K562 (cell line): ENCODE measurements at regions not wholly inside any gene's neighbourhood (a gene's known extent, or its start where the extent isn't known, plus 50 kb on each side); places are given as distances from the start of the nearest gene placed in this dataset.

Experiments
- BRD9 ChIP-seq: fragments of 450-650 bp; IDR thresholded peaks from 2 replicates; pipeline ENCODE4 v1.6.1; 2018; ENCODE audit warnings: low read depth; ENCODE audit not compliant: partially characterized antibody
- CREB3 ChIP-seq: fragments of 450-650 bp; conservative IDR thresholded peaks from 2 replicates; pipeline ENCODE4 v1.6.1; 2016; ENCODE audit warnings: missing genetic modification characterization, low read depth, mild to moderate bottlenecking, missing compliant biosample characterization, moderate library complexity
- E4F1 ChIP-seq: fragments of 250-450 bp; sonication (Bioruptor Pico); IDR thresholded peaks from 2 replicates; pipeline ENCODE4 v1.5.0; 2021; ENCODE audit warnings: mild to moderate bottlenecking, borderline replicate concordance
- ELF1 ChIP-seq: fragments of 200-800 bp; sonication (Bioruptor generic); IDR thresholded peaks from 2 replicates; pipeline ENCODE4 v1.6.1; 2016; ENCODE audit warnings: missing genetic modification characterization, missing compliant biosample characterization
- ERF ChIP-seq: fragments of 450-650 bp; formaldehyde crosslinking; IDR thresholded peaks from 2 replicates; pipeline ENCODE4 v1.4.0; 2020; ENCODE audit warnings: mild to moderate bottlenecking, mixed read lengths
- KAT7 ChIP-seq: sonication (generic); formaldehyde crosslinking; IDR thresholded peaks from 2 replicates; pipeline ENCODE4 v1.8.0; 2022; ENCODE audit warnings: missing genetic modification reagents, mild to moderate bottlenecking, borderline replicate concordance
- KLF13 ChIP-seq: fragments of 450-650 bp; IDR thresholded peaks from 2 replicates; pipeline ENCODE4 v1.6.1; 2016; ENCODE audit warnings: missing genetic modification characterization, low read depth, mild to moderate bottlenecking, missing compliant biosample characterization, moderate library complexity, borderline replicate concordance
- MYC ChIP-seq, 2 experiments: fragments of 250-450 bp in 1 of 2; sonication (Bioruptor Pico) in 1 of 2; IDR thresholded peaks; 2 replicates each; pipeline versions ENCODE4 v1.5.1 to v1.6.1; 2012 to 2021; ENCODE audit warnings: low read depth in 2 of 2, borderline replicate concordance in 1 of 2, improper control_type of control experiment in 1 of 2, low read length in 1 of 2, mild to moderate bottlenecking in 1 of 2, moderate library complexity in 1 of 2
- NKRF ChIP-seq: fragments of 450-650 bp; IDR thresholded peaks from 2 replicates; pipeline ENCODE4 v1.6.1; 2016; ENCODE audit warnings: borderline replicate concordance
- NR2C2 ChIP-seq, 2 experiments: fragments of 200-800 bp in 1 of 2; sonication (Bioruptor generic) in 1 of 2; sonication (generic) in 1 of 2; formaldehyde crosslinking in 1 of 2; IDR thresholded peaks; 2 replicates each; pipeline versions ENCODE4 v1.6.1 to v1.8.0; 2016 to 2022; ENCODE audit warnings: mild to moderate bottlenecking in 1 of 2, missing compliant biosample characterization in 1 of 2, missing genetic modification characterization in 1 of 2, missing genetic modification reagents in 1 of 2
- PHTF2 ChIP-seq: fragments of 250-450 bp; sonication (Bioruptor Pico); IDR thresholded peaks from 2 replicates; pipeline ENCODE4 v1.5.0; 2021; ENCODE audit warnings: mild to moderate bottlenecking
- POLR2AphosphoS5 ChIP-seq: IDR thresholded peaks from 2 replicates; pipeline ENCODE4 v1.6.1; 2011; ENCODE audit warnings: mild to moderate bottlenecking, low read depth, low read length, moderate library complexity; ENCODE audit not compliant: control insufficient read depth, insufficient read depth
- SUPT5H ChIP-seq: fragments of 450-650 bp; IDR thresholded peaks from 2 replicates; pipeline ENCODE4 v1.6.1; 2016
- TRIM28 ChIP-seq: fragments of 450-650 bp; IDR thresholded peaks from 2 replicates; pipeline ENCODE4 v1.6.1; 2017
- ZEB2 ChIP-seq: fragments of 450-650 bp; IDR thresholded peaks from 2 replicates; pipeline ENCODE4 v1.6.1; 2016
- ZNF197 ChIP-seq: fragments of 200-800 bp; sonication (Bioruptor generic); IDR thresholded peaks from 2 replicates; pipeline ENCODE4 v1.6.1; 2016; ENCODE audit warnings: low read depth, missing genetic modification characterization, missing compliant biosample characterization
- ZNF766 ChIP-seq: fragments of 200-800 bp; sonication (Bioruptor generic); conservative IDR thresholded peaks from 2 replicates; pipeline ENCODE4 v1.6.1; 2016; ENCODE audit warnings: missing genetic modification characterization, missing compliant biosample characterization
- ZNF830 ChIP-seq: fragments of 250-450 bp; sonication (Bioruptor Pico); IDR thresholded peaks from 2 replicates; pipeline ENCODE4 v1.5.0; 2021; ENCODE audit warnings: mild to moderate bottlenecking

- TF ChIP-seq MYC (IDR thresholded peaks at IDR 0.05; ENCODE audit: low read depth, low read length) (no peak), MYC (CRISPR knock-in tag; IDR thresholded peaks at IDR 0.05; ENCODE audit: borderline replicate concordance, low read depth) (peak; percentile 66), KLF13 (no peak), ELF1 (tag) (no peak; the same call in 1 of the 2 replicates), PHTF2 (no peak), NR2C2 (CRISPR knock-in tag; IDR thresholded peaks at IDR 0.05) (no peak), NR2C2 (tag; IDR thresholded peaks at IDR 0.05) (peak; percentile 53; the same call in 1 of the 2 replicates), NKRF (no peak), POLR2AphosphoS5 (0 out of 2 replicates have a peak, but pooled peaks have one; percentile 0), BRD9 (peak; percentile 86), ZNF766 (no peak; the same call in 1 of the 2 replicates), ZNF197 (CRISPR knock-in tag) (0 out of 2 replicates have a peak, but pooled peaks have one; percentile 46), KAT7 (0 out of 2 replicates have a peak, but pooled peaks have one; percentile 14), TRIM28 (no peak), SUPT5H (no peak), ERF (CRISPR knock-in tag) (0 out of 2 replicates have a peak, but pooled peaks have one; percentile 8), E4F1 (0 out of 2 replicates have a peak, but pooled peaks have one; percentile 31), CREB3 (peak; percentile 87), ZEB2 (peak; percentile 2; the same call in 1 of the 2 replicates), ZNF830 (CRISPR knock-in tag) (0 out of 2 replicates have a peak, but pooled peaks have one; percentile 69)
These were observed 57.5 kb upstream of the WDR1 start (continued) for GRCh38 chr4:10173754-10174749.
